GM13977 (cell line): ENCODE measurements at regions not wholly inside any gene's neighbourhood (a gene's known extent, or its start where the extent isn't known, plus 50 kb on each side); places are given as distances from the start of the nearest gene placed in this dataset.

Experiments
- DNase-seq: peaks from one replicate; pipeline ENCODE4 v3.0.0; 2012; ENCODE audit warnings: low spot score
- in situ Hi-C: fragments of 300-500 bp; cut with MboI; formaldehyde crosslinking; loops from one replicate; pipeline ENCODE4 v1.12.0; 2022; ENCODE audit warnings: low sequenced_read_pairs, low pct_unique_long_range_greater_than_20kb, mixed read lengths, inconsistent platforms; ENCODE audit not compliant: unreplicated experiment
- TF ChIP-seq, protein P1 (sequence below): IDR thresholded peaks from 2 replicates; pipeline ENCODE4 v1.5.1; 2012; ENCODE audit warnings: mild to moderate bottlenecking, control low read depth; ENCODE audit not compliant: insufficient read depth; ENCODE audit errors: extremely low read depth, missing control alignments

DNA sequence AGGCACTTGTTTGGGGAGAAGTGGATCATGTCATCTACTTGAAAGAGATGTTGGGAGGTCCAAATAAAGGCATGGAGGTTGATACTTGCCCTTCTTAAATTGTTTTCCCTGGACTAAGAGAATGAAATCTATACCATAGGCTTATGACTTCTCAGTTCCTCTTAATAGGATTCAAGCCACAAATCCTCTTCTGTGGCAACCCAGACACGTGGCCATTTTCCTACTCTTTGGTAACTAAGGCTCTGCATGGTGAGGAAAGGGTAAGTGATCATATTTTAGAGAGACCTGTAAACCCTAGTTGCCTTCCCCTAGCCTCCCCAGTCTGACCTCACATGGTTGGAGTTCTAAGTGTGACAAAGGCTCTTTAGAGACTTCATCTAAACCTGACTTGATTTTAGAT is 72.9 kb upstream of the CD44 start:
- TF ChIP-seq, protein P1, sequence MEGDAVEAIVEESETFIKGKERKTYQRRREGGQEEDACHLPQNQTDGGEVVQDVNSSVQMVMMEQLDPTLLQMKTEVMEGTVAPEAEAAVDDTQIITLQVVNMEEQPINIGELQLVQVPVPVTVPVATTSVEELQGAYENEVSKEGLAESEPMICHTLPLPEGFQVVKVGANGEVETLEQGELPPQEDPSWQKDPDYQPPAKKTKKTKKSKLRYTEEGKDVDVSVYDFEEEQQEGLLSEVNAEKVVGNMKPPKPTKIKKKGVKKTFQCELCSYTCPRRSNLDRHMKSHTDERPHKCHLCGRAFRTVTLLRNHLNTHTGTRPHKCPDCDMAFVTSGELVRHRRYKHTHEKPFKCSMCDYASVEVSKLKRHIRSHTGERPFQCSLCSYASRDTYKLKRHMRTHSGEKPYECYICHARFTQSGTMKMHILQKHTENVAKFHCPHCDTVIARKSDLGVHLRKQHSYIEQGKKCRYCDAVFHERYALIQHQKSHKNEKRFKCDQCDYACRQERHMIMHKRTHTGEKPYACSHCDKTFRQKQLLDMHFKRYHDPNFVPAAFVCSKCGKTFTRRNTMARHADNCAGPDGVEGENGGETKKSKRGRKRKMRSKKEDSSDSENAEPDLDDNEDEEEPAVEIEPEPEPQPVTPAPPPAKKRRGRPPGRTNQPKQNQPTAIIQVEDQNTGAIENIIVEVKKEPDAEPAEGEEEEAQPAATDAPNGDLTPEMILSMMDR = no peak
- in situ Hi-C loops = no loop called here
- DNase-seq = no peak

DNA sequence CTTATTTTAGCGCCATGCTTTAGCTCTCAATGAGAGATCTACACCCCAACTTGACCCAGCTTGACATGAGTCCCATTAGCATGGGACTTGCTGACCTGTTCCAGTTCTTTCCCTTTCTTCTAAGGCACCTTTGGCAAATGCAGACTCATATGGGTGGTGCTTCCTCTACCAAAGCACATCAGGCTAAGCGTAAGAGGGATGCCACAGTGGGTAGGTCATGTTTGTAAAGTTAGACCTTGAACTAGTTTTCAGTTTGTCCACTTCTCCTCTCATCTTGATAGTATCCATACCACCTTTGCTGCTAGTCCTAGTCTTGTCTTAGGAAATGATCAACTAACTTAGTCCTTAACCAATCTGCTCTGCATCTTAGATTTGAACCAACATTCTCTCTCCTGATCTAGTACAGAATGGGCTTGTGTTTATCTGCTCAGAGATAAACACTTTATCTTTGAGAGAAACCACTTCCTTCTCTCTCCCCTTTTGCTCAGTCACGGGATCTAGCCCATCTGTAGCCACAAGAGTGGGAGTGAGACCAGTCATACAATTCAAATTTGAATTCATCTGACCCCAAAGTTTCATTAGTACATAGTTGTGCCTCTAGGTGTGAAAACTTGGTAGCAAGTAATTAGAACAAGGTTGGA is 72.1 kb upstream of the CD44 start:
- in situ Hi-C loops = no loop called here
- DNase-seq = no peak
- TF ChIP-seq, protein P1 = no peak

DNA sequence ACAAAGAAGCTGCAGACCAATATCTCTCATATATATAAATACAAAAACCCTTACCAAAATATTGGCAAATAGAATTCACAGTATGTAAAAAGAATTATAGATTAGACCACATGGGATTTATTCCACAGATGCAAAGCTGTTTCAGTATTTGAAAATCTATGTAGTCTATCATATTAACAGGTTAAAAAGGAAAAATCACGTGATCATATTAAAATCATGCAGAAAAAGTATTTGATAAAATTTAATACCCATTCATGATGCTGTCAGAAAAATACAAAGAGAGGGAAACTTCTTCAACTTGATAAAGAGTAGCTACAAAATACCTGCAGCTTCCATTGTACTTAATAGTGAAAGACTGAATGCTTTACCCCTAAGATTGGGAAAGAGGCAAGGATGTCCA is 67.2 kb upstream of the CD44 start:
- TF ChIP-seq, protein P1 = no peak
- DNase-seq = no peak
- in situ Hi-C loops = no loop called here

DNA sequence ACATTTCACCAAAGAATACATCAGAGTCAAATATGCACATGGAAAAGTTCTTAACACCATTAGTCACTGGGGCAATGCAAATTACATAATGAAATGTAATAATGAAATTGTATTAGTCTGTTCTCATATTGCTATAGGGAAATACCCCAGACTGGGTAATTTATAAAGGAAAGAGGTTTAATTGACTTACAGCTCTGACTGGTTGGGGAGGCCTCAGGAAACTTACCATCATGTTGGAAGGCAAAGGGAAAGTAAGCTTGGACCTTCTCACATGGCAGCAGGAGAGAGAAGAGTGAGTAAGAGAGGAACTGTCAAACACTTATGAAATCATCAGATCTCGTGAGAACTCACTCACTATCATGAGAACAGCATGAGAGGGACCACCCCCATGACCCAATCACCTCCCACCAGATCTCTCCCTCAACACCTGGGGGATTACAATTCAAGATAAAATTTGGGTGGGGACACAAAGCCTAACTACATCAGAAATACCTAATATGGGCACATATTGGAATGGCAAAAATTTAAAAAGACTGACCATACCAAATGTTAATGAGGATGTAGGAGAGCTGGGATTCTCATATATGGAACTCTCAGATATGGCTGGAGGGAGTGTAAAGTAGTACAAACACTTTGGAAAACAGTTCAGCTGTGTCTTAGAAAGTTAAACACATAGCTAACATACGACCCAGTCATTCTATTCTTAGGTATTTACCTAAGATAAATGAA is 65.1 kb upstream of the CD44 start:
- in situ Hi-C loops = no loop called here
- TF ChIP-seq, protein P1 = no peak
- no peak for DNase-seq

DNA sequence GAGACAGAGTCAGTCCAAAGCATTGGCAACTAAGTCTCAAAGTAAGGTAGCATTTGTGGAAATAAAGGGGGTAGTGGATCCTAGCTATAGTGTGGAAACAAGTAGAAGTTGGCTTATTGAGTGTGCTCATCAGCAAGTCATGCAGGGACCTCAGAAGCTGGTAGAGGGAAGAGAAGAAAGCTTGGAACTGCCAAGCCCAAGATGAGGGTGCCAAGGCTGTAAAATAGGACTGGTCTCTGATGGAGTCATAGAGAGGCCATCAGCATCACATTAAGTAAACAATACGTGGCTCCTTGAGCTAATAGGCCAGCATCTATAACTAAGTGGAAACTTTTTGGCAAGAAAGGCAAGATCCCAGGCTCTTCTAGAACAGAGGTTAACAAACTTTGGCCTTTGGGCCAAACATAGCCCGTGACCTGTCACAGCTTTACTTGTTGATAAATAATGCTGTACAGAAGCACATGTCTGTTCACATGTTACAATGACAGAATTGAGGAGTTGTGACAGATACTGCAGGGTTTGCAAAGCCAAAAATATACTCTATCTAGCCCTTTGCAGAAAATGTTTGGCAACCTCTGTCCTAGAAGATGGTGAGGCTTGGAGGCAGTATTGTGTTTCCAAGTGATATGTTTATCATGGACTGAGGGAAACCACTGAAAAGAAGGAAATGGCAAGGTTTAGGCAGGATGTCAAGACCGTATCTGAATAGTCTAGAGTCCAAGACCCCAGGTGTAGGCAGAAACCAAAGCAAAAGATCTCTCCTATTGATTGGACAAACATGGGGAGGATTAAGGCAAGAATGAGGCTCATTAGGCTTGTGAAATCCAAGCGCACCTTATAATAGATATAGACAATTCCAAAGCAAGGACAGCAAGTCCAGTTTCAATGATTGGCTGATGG is 62.5 kb upstream of the CD44 start:
- in situ Hi-C loops = no loop called here
- DNase-seq = no peak
- TF ChIP-seq, protein P1 = no peak

DNA sequence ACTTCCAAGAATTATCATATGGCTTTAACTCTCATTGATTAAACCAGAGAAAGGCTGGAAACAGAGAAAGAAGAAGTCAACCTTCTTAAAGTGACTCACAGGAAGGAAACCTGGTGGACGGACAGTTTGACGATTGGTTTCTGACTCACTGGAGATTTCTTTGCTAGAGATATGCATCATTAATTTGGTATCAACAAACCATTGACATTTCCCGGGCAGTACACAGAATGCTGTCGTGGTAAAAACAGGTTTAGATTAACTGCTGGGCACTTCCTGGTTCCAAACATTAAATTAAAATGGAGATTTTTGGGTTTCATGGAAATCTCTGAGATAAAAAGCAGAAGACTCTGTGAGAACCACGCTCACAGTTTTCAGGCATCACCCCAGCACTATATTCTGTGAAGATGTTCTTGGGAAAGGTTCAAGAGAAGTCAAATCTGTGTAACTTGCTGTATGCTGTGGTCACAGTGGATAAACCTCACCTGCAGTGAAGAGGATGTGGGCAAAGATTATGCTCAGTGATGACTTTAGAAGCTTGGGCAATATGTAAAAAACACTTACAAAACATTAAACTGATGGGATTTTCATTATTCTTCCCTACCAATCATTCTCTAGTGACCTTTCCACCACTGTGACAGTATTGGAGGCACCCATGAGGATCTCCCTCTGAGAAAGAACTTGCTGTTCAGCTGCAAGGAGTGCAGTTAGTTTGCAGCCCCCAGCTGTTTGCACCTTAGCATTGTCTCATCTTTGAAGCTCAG is 61.1 kb upstream of the CD44 start:
- in situ Hi-C loops = no loop called here
- DNase-seq = no peak

More for the DNA sequence above, 61.1 kb upstream of the CD44 start:
- TF ChIP-seq, protein P1 = no peak
